OCI-M1 (cell line): ENCODE measurements at regions not wholly inside any gene's neighbourhood (a gene's known extent, or its start where the extent isn't known, plus 50 kb on each side); places are given as distances from the start of the nearest gene placed in this dataset.
A peak's percentile ranks its signal among the peaks of the same experiment; 100 is the strongest.
"Not testable (repeated sequence)": the region's sequence is repeated elsewhere in the genome, so short reads cannot be mapped to it uniquely, and the experiment has no call there.

Source experiments
- DNase-seq: peaks from one replicate; lab custom pipeline; 2025; lab: John Stamatoyannopoulos, UW

GRCh38 chr11:86749821-86750401 is 50.4 kb upstream of the PRSS23 start:
- no peak for DNase-seq

GRCh38 chr11:86749376-86749775 is 51.0 kb upstream of the PRSS23 start:
- peak; percentile 85 for DNase-seq

- no peak for DNase-seq
Observed at GRCh38 chr11:86748296-86748695, 52.0 kb upstream of the PRSS23 start.

- no peak for DNase-seq
Observed at GRCh38 chr11:86747801-86748200, 52.5 kb upstream of the PRSS23 start.

- no peak for DNase-seq
Observed at GRCh38 chr11:86746514-86746913, 53.8 kb upstream of the PRSS23 start.

GRCh38 chr11:86745571-86745970 is 54.8 kb upstream of the PRSS23 start:
- no peak for DNase-seq

GRCh38 chr11:86743223-86744118 is 56.9 kb upstream of the PRSS23 start:
- DNase-seq: peak; percentile 100

GRCh38 chr11:86741839-86742805 is 58.2 kb upstream of the PRSS23 start:
- peak; percentile 74 for DNase-seq

- DNase-seq: peak; percentile 75
Observed at GRCh38 chr11:86741484-86741835, 58.9 kb upstream of the PRSS23 start.

- peak; percentile 98 for DNase-seq
Observed at GRCh38 chr11:86740628-86741483, 59.5 kb upstream of the PRSS23 start.

- peak; percentile 83 for DNase-seq
Observed at GRCh38 chr11:86738568-86738967, 61.8 kb upstream of the PRSS23 start.

GRCh38 chr11:86737737-86738136 is 62.6 kb upstream of the PRSS23 start:
- no peak for DNase-seq

GRCh38 chr11:86737230-86737629 is 63.1 kb upstream of the PRSS23 start:
- no peak for DNase-seq

- DNase-seq: no peak
Observed at GRCh38 chr11:86736291-86737143, 63.8 kb upstream of the PRSS23 start.

GRCh38 chr11:86735451-86736290 is 63.3 kb upstream of the ME3 start:
- peak; percentile 56 for DNase-seq

- DNase-seq: not testable (repeated sequence)
Observed at GRCh38 chr11:86732739-86733138, 60.3 kb upstream of the ME3 start.

GRCh38 chr11:86732286-86732685 is 59.9 kb upstream of the ME3 start:
- not testable (repeated sequence) for DNase-seq

GRCh38 chr11:86729576-86729975 is 57.2 kb upstream of the ME3 start:
- not testable (repeated sequence) for DNase-seq

- no peak for DNase-seq
Observed at GRCh38 chr11:86728562-86728961, 56.1 kb upstream of the ME3 start.
